Astrocyte of the cerebellum (primary cell): ENCODE measurements at regions not wholly inside any gene's neighbourhood (a gene's known extent, or its start where the extent isn't known, plus 50 kb on each side); places are given as distances from the start of the nearest gene placed in this dataset.

Experiments used
- DNase-seq: peaks from one replicate; pipeline ENCODE4 v3.0.0-alpha.2; 2011; ENCODE audit warnings: low read depth
- H3K4me3 ChIP-seq: 2 replicates; pipeline ENCODE4 v1.5.1; 2011; ENCODE audit warnings: mild to moderate bottlenecking, low read depth, low read length, moderate library complexity
- CTCF ChIP-seq: IDR thresholded peaks from 2 replicates; pipeline ENCODE4 v1.5.1; 2012; ENCODE audit warnings: low read length, low read depth, moderate library complexity, mild to moderate bottlenecking; ENCODE audit errors: missing control alignments
- in situ Hi-C: cut with HindIII; loops from 2 replicates; pipeline ENCODE4 v1.10.0; 2017; ENCODE audit warnings: low sequenced_read_pairs

- no peak overlapping the region for H3K4me3 ChIP-seq
- DNase-seq, result no peak
- no peak for TF ChIP-seq CTCF
- in situ Hi-C loops, result no loop called here
These were observed 157.4 kb upstream of the GULP1 start for GRCh38 chr2:188134241-188134640.

- no peak for TF ChIP-seq CTCF
These were observed 153.4 kb upstream of the GULP1 start for GRCh38 chr2:188138313-188138712.

GRCh38 chr2:188142088-188142487 is 149.6 kb upstream of the GULP1 start:
- DNase-seq, result no peak
- no peak overlapping the region for H3K4me3 ChIP-seq
- in situ Hi-C loops, result no loop called here
- TF ChIP-seq CTCF, result no peak

More at GRCh38 chr2:188138313-188138712, 153.4 kb upstream of the GULP1 start:
- no peak for DNase-seq
- in situ Hi-C loops, result no loop called here
- H3K4me3 ChIP-seq, result no peak overlapping the region

DNA sequence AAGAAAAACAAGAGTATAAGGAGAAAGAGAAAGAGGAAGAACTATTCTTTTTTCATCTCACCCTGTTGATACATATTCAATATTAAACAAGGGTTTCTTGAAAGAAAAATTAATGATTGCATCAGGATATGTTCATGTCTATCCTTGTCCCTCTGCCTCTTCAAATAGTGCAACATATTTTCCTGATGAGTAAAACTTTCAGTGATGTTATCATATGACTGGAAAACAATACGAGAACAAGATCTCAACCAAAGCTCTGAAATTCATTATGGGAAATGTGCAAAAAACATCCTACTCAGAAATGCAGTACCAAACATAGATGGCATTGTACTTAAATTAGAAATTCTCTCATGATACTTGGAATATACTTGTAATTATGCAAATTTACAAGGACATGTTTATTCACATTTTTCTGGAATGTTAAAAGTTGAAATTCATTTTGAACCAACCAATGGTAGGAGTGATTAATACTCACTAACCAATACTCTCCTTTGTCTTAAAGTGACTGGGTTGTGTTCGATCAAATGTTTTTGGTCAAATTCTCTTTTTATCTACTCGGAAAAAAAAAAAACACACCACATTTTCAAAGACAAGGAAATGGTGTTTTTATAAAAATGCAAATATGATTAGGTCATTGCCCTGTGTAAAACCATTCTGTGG is 148.9 kb upstream of the GULP1 start:
- no peak for DNase-seq
- in situ Hi-C loops, result no loop called here
- no peak overlapping the region for H3K4me3 ChIP-seq
- TF ChIP-seq CTCF, result no peak

GRCh38 chr2:188145885-188146284 is 145.8 kb upstream of the GULP1 start:
- no peak for TF ChIP-seq CTCF
- no peak for DNase-seq
- H3K4me3 ChIP-seq, result no peak overlapping the region
- in situ Hi-C loops, result no loop called here

GRCh38 chr2:188146888-188147287 is 144.8 kb upstream of the GULP1 start:
- DNase-seq, result no peak
- in situ Hi-C loops, result no loop called here
- TF ChIP-seq CTCF, result no peak
- H3K4me3 ChIP-seq, result no peak overlapping the region
